HG02981 (cell line): ENCODE measurements at regions not wholly inside any gene's neighbourhood (a gene's known extent, or its start where the extent isn't known, plus 50 kb on each side); places are given as distances from the start of the nearest gene placed in this dataset.
"Not testable (repeated sequence)": the region's sequence is repeated elsewhere in the genome, so short reads cannot be mapped to it uniquely, and the experiment has no call there.

Source experiments
- ATAC-seq: cut with Tn5 transposase; IDR thresholded peaks from one replicate; pipeline ENCODE4 v1.9.1; 2021; ENCODE audit warnings: mild to moderate bottlenecking, moderate library complexity; ENCODE audit not compliant: unreplicated experiment

- no peak for ATAC-seq
These were observed 229.8 kb upstream of the TEX13C start for GRCh38 chrX:125089761-125090445.

- no peak for ATAC-seq
These were observed 225.8 kb upstream of the TEX13C start for GRCh38 chrX:125093852-125094251.

- no peak for ATAC-seq
These were observed 224.8 kb upstream of the TEX13C start for GRCh38 chrX:125094901-125095300.

- ATAC-seq, result no peak
These were observed 223.2 kb upstream of the TEX13C start for GRCh38 chrX:125096469-125096868.

- ATAC-seq, result no peak
These were observed 222.8 kb upstream of the TEX13C start for GRCh38 chrX:125096870-125097269.

- ATAC-seq, result no peak
These were observed 217.5 kb upstream of the TEX13C start for GRCh38 chrX:125101971-125102755.

- ATAC-seq, result no peak
These were observed 216.0 kb upstream of the TEX13C start for GRCh38 chrX:125103693-125104092.

GRCh38 chrX:125108921-125109320 lies 210.8 kb upstream of the TEX13C start:
- no peak for ATAC-seq

- no peak for ATAC-seq
These were observed 188.5 kb upstream of the TEX13C start for GRCh38 chrX:125131164-125131563.

GRCh38 chrX:125132274-125132673 lies 187.4 kb upstream of the TEX13C start:
- ATAC-seq, result no peak

- no peak for ATAC-seq
These were observed 182.2 kb upstream of the TEX13C start for GRCh38 chrX:125137521-125137920.

- no peak for ATAC-seq
These were observed 169.4 kb upstream of the TEX13C start for GRCh38 chrX:125150231-125150630.

GRCh38 chrX:125151146-125151545 lies 168.5 kb upstream of the TEX13C start:
- ATAC-seq, result no peak

GRCh38 chrX:125152011-125152410 lies 167.7 kb upstream of the TEX13C start:
- no peak for ATAC-seq

- ATAC-seq, result no peak
These were observed 166.1 kb upstream of the TEX13C start for GRCh38 chrX:125153621-125154020.

- not testable (repeated sequence) for ATAC-seq
These were observed 165.1 kb upstream of the TEX13C start for GRCh38 chrX:125154288-125155257.

- ATAC-seq, result not testable (repeated sequence)
These were observed 164.2 kb upstream of the TEX13C start for GRCh38 chrX:125155296-125156033.

- no peak for ATAC-seq
These were observed 149.2 kb upstream of the TEX13C start for GRCh38 chrX:125170459-125170858.

- no peak for ATAC-seq
These were observed 147.1 kb upstream of the TEX13C start for GRCh38 chrX:125172531-125172930.

GRCh38 chrX:125175991-125176584 lies 143.6 kb upstream of the TEX13C start:
- ATAC-seq, result no peak
